ENCODE measurements at regions not wholly inside any gene's neighbourhood (a gene's known extent, or its start where the extent isn't known, plus 50 kb on each side); places are given as distances from the start of the nearest gene placed in this dataset.
"Not testable (repeated sequence)": the region's sequence is repeated elsewhere in the genome, so short reads cannot be mapped to it uniquely, and the experiment has no call there.

DNA sequence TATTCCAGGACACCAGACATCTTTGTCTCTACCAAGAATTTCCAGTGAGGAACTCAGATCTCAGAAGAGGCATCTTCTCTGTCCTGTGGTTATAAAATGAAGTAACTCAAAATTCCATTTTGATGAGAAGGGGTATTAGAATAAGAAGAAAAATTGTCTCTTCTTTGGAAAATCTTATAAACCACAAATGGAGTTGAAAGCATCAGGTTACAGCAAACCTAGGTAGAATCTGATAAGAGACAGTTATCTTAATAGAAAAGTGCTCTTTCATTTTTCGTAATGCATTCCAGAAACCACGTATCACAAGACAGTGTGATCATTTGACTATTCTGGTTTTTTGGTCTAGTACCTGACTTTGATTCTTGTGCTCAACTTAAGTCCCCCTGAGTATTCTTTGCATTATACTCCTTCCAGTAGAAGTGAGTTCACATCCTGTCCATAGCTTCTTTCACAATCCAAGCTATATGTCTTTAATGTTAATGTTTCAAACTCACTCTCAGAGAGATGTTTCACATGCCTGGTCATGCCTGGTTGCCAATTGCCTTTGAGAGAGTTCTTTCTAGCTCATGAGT is 120.9 kb upstream of the PRDX6 start:
- Mint-ChIP-seq H3K9me3 (peaks cover 24% of the 10 kb centered on the region), H3K4me1 (ENCODE audit: low read depth) (peaks cover 16% of the 10 kb centered on the region), H3K27me3 (ENCODE audit: low read depth) (peaks cover 20% of the 10 kb centered on the region), H3K4me3 (ENCODE audit: low read depth) (no peak overlapping the region), H3K36me3 (ENCODE audit: low read depth) (peaks cover 2% of the 10 kb centered on the region), H3K27ac (no peak overlapping the region)
- intact Hi-C loops (cut with micrococcal nuclease): no loop called here
- no peak for DNase-seq (ENCODE audit: low spot score)

DNA sequence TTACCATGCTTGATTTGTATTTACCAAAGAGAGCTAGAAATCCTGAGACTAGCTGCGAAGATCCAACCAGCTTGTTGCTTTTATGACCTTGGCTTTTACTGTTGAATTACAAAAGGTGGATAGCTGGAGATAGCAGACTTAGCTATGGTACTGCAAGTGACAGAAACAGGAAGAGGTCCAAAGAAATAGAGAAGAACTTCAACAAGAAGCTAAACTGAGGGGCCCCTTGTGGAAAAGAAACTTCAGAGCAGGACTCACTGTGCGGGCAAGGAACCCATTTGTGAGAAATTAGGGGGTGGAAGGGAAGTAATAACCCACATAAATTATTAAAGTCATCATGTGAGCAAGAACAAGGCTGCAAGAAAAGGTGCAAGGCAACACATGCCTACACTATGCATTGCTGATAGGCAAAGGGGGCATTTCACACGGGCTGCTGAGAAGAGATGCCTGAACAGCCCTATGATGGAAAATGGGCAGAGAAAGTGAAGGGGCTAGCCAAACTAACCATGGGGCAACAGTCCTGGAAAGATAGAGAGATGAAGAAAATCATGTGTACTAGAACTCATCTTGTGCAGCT is 116.6 kb upstream of the PRDX6 start:
- Mint-ChIP-seq H3K36me3 (ENCODE audit: low read depth) (no peaks in the 10 kb centered on the region), H3K27ac (no peak overlapping the region), H3K27me3 (ENCODE audit: low read depth) (peaks cover 30% of the 10 kb centered on the region), H3K4me1 (ENCODE audit: low read depth) (peaks cover 10% of the 10 kb centered on the region), H3K9me3 (no peaks in the 10 kb centered on the region), H3K4me3 (ENCODE audit: low read depth) (no peak overlapping the region)
- intact Hi-C loops (cut with micrococcal nuclease): no loop called here
- no peak for DNase-seq (ENCODE audit: low spot score)

DNA sequence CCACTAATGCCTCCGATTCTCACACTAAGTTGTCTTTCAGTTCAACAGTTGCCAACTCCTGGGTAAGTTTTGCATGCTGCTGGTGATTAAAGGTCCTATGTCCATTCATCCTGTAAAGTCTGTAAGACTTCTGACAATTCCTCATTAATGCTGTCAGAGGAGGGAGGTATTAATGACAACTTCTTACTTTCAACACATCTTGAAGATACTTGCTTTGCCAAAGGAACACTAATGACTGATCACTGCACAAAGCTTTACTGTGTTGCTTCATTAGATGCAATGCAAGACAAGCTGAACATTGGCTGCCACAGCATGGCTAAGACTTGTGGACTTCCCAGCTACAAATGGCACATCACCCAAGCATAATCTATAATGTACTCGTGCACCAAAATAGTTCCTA is 114.6 kb upstream of the PRDX6 start:
- H3K27ac Mint-ChIP-seq: no peak overlapping the region
- H3K36me3 Mint-ChIP-seq (ENCODE audit: low read depth): no peaks in the 10 kb centered on the region
- H3K27me3 Mint-ChIP-seq (ENCODE audit: low read depth): peaks cover 31% of the 10 kb centered on the region
- intact Hi-C loops (cut with micrococcal nuclease): no loop called here
- no peak for DNase-seq (ENCODE audit: low spot score)
- H3K4me1 Mint-ChIP-seq (ENCODE audit: low read depth): no peaks in the 10 kb centered on the region
- no peaks in the 10 kb centered on the region for H3K9me3 Mint-ChIP-seq
- no peak overlapping the region for H3K4me3 Mint-ChIP-seq (ENCODE audit: low read depth)

DNA sequence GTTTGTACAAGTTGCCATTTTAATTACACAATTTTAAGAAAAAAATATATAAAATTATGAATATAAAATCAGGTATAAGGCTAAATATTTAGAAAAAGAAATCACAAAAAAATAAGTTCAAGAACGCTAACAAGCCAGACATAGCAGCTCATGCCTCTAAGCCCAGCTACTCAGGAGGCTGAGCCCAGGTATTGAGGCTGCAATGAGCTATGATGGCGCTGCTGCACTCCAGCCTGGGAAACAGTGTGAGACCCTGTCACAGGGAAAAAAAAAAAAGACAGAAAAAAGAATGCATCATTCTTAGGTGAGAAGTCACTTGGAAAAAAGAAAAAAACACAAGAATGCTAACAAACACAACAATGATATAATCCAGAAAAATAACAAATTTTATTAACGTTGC is 112.3 kb upstream of the PRDX6 start:
- Mint-ChIP-seq H3K27ac (no peak overlapping the region), H3K9me3 (no peaks in the 10 kb centered on the region), H3K36me3 (ENCODE audit: low read depth) (no peaks in the 10 kb centered on the region), H3K4me1 (ENCODE audit: low read depth) (no peaks in the 10 kb centered on the region), H3K27me3 (ENCODE audit: low read depth) (peaks cover 25% of the 10 kb centered on the region), H3K4me3 (ENCODE audit: low read depth) (no peak overlapping the region)
- intact Hi-C loops (cut with micrococcal nuclease): no loop called here
- no peak for DNase-seq (ENCODE audit: low spot score)

DNA sequence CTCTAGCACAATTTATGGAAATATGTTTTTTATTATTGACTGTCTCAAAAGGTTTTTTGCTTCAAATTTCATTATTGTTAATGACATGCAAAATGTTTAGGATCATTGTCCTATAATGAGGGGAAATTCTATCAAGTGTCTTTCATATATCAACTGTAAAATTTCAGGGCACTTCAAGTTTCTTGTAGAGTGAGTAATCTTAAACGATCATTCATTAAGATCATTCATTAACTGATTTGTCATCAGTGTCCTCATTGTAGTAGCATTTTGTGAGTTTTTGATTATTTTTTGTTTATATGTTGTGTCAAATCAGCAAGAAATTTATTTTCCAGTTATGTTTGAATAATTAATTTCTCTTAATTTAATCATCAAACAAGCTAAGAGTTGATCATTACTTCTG is 111.8 kb upstream of the PRDX6 start:
- no peaks in the 10 kb centered on the region for H3K4me1 Mint-ChIP-seq (ENCODE audit: low read depth)
- H3K36me3 Mint-ChIP-seq (ENCODE audit: low read depth): no peaks in the 10 kb centered on the region
- H3K9me3 Mint-ChIP-seq: no peaks in the 10 kb centered on the region
- intact Hi-C loops (cut with micrococcal nuclease): no loop called here
- H3K4me3 Mint-ChIP-seq (ENCODE audit: low read depth): no peak overlapping the region
- no peak overlapping the region for H3K27ac Mint-ChIP-seq
- no peak for DNase-seq (ENCODE audit: low spot score)
- H3K27me3 Mint-ChIP-seq (ENCODE audit: low read depth): peaks cover 23% of the 10 kb centered on the region

DNA sequence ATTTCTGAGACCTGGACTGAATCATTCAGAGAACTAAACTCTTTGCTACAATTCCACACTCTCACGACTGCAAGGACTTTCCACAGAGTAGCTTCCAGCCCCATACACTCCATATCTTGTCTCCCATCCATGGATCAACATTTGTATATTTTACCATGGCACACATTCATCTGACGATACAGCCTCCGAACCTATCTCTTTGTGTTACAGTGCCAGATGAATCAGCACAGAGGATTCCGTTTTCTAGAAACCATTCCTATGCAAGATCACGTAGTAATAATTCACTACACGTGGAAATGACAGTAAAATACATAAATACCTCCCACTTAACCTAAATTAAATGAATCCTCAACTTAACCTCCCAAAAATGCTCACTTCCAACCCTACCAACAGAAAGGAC is 110.0 kb upstream of the PRDX6 start:
- Mint-ChIP-seq H3K27ac (no peak overlapping the region), H3K4me1 (ENCODE audit: low read depth) (no peaks in the 10 kb centered on the region), H3K27me3 (ENCODE audit: low read depth) (peaks cover 16% of the 10 kb centered on the region), H3K4me3 (ENCODE audit: low read depth) (no peak overlapping the region), H3K9me3 (no peaks in the 10 kb centered on the region), H3K36me3 (ENCODE audit: low read depth) (no peaks in the 10 kb centered on the region)
- intact Hi-C loops (cut with micrococcal nuclease): no loop called here
- no peak for DNase-seq (ENCODE audit: low spot score)

DNA sequence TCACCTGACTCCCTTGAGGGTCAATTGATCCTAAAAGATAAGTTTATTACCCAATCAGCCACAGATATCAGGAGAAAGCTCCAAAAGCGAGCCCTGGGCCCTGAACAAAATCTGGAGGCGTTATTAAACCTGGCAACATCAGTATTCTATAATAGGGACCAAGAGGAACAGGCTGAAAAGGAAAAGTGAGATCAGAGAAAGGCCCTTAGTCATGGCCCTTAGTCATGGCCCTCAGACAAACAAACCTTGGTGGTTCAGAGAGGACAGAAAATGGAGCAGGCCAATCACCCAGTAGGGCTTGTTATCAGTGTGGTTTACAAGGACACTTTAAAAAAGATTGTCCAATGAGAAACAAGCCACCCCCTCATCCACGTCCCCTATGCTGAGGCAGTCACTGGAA is 106.5 kb upstream of the PRDX6 start:
- H3K36me3 Mint-ChIP-seq (ENCODE audit: low read depth); H3K27ac Mint-ChIP-seq; H3K4me1 Mint-ChIP-seq (ENCODE audit: low read depth); H3K4me3 Mint-ChIP-seq (ENCODE audit: low read depth); DNase-seq (ENCODE audit: low spot score); intact Hi-C loops (cut with micrococcal nuclease); H3K27me3 Mint-ChIP-seq (ENCODE audit: low read depth): not testable (repeated sequence)
- peaks cover 16% of the 10 kb centered on the region for H3K9me3 Mint-ChIP-seq

DNA sequence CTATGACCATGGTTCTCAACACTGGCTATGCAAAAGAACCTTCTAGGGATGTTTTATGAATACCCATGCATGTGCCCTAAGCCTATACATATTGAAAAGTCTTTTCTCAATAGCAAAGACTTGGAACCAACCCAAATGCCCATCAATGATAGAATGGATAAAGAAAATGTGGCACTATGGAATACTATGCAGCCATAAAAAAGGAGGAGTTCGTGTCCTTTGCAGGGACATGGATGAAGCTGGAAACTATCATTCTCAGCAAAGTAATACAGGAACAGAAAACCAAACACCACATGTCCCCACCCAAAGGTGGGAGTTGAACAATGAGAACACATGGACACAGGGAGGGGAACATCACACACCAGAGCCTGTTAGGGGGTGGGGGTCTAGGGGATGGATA is 101.1 kb upstream of the PRDX6 start:
- DNase-seq (ENCODE audit: low spot score): not testable (repeated sequence)

DNA sequence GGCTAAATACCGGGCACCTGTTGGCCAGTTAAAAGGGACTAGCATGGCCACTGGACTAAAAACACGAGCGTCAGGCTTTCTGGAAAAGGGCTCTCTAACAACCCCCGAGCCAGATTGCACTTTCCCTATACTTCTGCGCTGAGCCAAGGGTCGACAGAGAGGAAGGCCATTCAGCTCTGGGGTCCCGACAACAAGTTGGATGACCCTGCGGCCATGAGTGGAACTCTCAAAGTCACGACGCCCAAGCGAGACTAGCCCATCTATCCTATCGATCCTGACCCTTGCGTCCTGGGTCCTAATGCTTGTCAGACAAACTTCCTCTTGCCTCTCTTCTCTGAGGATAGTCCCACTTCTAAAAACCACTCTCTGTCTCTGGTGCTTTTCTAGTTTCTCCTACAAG is 99.9 kb upstream of the PRDX6 start:
- H3K36me3 Mint-ChIP-seq (ENCODE audit: low read depth): no peaks in the 10 kb centered on the region
- H3K4me3 Mint-ChIP-seq (ENCODE audit: low read depth): no peak overlapping the region
- no peak overlapping the region for H3K27ac Mint-ChIP-seq
- peaks cover 32% of the 10 kb centered on the region for H3K9me3 Mint-ChIP-seq
- intact Hi-C loops (cut with micrococcal nuclease): no loop called here
- DNase-seq (ENCODE audit: low spot score): no peak
- no peaks in the 10 kb centered on the region for H3K27me3 Mint-ChIP-seq (ENCODE audit: low read depth)
- no peaks in the 10 kb centered on the region for H3K4me1 Mint-ChIP-seq (ENCODE audit: low read depth)

More for the DNA sequence above, 101.1 kb upstream of the PRDX6 start:
- H3K27ac Mint-ChIP-seq; H3K4me1 Mint-ChIP-seq (ENCODE audit: low read depth); H3K27me3 Mint-ChIP-seq (ENCODE audit: low read depth); intact Hi-C loops (cut with micrococcal nuclease); H3K4me3 Mint-ChIP-seq (ENCODE audit: low read depth); H3K36me3 Mint-ChIP-seq (ENCODE audit: low read depth): not testable (repeated sequence)
- H3K9me3 Mint-ChIP-seq: peaks cover 32% of the 10 kb centered on the region

DNA sequence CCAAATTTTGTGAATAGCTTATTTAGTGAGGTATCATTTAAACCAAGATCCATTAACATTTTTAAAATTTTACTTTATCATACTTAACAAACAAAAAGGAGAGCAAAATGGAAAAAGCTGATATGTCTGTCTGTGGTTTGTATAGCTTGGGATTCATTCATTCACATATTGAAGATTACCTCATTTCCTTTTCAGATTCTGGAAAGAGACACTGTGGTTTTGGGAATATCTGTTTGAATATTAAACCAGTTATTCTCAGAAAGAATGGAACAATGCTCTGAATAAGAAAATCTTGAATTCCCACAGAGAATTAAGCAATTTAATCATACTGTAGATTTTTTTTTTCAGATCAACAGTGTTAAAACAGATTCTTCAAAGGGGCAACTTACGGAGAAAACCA is 93.8 kb upstream of the PRDX6 start:
- Mint-ChIP-seq H3K4me3 (ENCODE audit: low read depth) (no peak overlapping the region), H3K4me1 (ENCODE audit: low read depth) (no peaks in the 10 kb centered on the region), H3K36me3 (ENCODE audit: low read depth) (no peaks in the 10 kb centered on the region), H3K9me3 (no peaks in the 10 kb centered on the region), H3K27me3 (ENCODE audit: low read depth) (no peaks in the 10 kb centered on the region), H3K27ac (no peak overlapping the region)
- no peak for DNase-seq (ENCODE audit: low spot score)
- intact Hi-C loops (cut with micrococcal nuclease): no loop called here

DNA sequence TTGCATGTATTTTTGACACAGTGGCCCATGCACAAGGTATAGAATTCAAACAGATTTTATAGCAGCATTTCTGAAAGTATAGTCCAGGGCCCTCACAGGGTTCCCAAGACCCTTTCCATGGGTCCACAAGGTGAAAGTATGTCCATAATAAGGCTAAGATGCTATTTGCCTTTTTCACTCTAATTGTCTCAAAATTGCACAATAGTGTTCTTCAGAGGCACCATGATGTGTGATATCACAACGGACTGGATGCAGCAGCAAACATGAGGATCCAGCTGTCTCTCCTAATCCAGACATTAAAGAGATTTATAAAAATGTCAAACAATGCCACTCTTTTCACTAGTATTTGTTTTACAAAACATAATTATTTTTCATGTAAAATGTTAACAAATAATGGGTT is 88.8 kb upstream of the PRDX6 start:
- intact Hi-C loops (cut with micrococcal nuclease): no loop called here
- Mint-ChIP-seq H3K4me3 (ENCODE audit: low read depth) (no peak overlapping the region), H3K9me3 (no peaks in the 10 kb centered on the region), H3K27me3 (ENCODE audit: low read depth) (peaks cover 2% of the 10 kb centered on the region), H3K4me1 (ENCODE audit: low read depth) (no peaks in the 10 kb centered on the region), H3K36me3 (ENCODE audit: low read depth) (no peaks in the 10 kb centered on the region), H3K27ac (no peak overlapping the region)
- DNase-seq (ENCODE audit: low spot score): no peak

DNA sequence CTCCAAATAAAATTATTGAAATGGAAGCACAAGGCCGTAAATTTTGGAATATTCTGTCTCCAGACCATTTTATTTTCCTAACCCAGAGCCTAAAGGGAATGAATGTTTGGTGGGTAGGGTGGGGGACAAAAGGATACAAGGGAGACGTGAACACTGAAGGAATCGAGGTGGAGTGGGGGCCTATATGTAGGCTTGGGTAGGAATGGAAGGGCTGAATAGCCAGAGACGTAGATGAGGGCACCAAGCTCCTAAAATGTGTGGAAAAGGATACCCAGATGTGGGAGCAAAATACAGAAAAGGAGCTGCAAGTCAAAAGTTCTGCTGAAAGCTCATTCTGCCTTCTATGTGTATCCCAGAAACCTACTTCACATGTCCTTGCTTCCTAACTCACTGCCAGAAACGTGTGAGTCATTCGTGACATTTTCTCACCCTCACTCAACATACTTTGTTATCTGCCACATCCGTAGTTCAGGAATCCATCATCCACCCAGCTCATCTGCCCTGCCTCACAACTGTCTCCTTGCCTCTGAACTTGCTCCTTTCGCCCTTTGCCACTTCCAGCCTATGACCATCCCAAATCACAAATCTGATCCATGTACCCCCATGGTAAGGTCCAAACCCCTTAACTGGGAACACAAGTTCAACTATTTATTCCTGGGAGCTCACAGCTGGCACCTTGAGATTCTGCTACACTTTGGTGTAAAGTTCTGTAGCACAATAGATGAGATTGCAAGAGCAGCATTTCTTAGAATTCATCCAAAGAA is 84.1 kb upstream of the PRDX6 start:
- Mint-ChIP-seq H3K27me3 (ENCODE audit: low read depth) (peaks cover 2% of the 10 kb centered on the region), H3K27ac (no peak overlapping the region), H3K9me3 (no peaks in the 10 kb centered on the region), H3K4me3 (ENCODE audit: low read depth) (no peak overlapping the region), H3K36me3 (ENCODE audit: low read depth) (no peaks in the 10 kb centered on the region), H3K4me1 (ENCODE audit: low read depth) (no peaks in the 10 kb centered on the region)
- no peak for DNase-seq (ENCODE audit: low spot score)
- intact Hi-C loops (cut with micrococcal nuclease): no loop called here

DNA sequence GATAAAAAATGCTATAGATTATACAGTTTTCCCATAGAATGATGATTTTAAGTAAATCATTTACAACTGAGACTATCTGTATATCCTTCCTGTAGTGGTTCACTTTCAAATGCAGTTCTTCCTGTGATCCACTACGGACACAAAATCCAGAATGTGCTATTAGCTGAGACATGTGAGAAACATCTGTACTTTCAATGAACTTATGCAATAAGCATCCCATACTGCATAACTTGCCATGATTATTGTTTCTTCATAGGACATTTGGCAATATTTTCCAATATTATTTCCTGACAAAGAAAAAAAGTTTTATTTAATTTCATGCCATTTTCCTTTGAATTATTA is 83.5 kb upstream of the PRDX6 start:
- intact Hi-C loops (cut with micrococcal nuclease): no loop called here
- no peak overlapping the region for H3K27ac Mint-ChIP-seq
- no peaks in the 10 kb centered on the region for H3K36me3 Mint-ChIP-seq (ENCODE audit: low read depth)
- peaks cover 2% of the 10 kb centered on the region for H3K27me3 Mint-ChIP-seq (ENCODE audit: low read depth)
- H3K4me3 Mint-ChIP-seq (ENCODE audit: low read depth): no peak overlapping the region
- DNase-seq (ENCODE audit: low spot score): no peak
- H3K9me3 Mint-ChIP-seq: no peaks in the 10 kb centered on the region
- H3K4me1 Mint-ChIP-seq (ENCODE audit: low read depth): no peaks in the 10 kb centered on the region

All from activated T-helper 2 cell treated with anti-CD3 and anti-CD28 coated beads, Interferon-gamma antibody, Interleukin-2, Interleukin-4, amounts not matched to agents 10 μg/mL and 5 μg/mL and 100 μg/mL, durations not matched to agents 14 hours and 24 hours and 36 hours (primary cell).